Nephron (organoid): ENCODE measurements at regions not wholly inside any gene's neighbourhood (a gene's known extent, or its start where the extent isn't known, plus 50 kb on each side); places are given as distances from the start of the nearest gene placed in this dataset.

Experiments
- H3K27ac Mint-ChIP-seq, 3 experiments: 2 replicates each; pipeline ENCODE4 v1.8.0; 2020; ENCODE audit warnings: mixed read lengths in 3 of 3, mild to moderate bottlenecking in 2 of 3, moderate library complexity in 1 of 3
- H3K27me3 Mint-ChIP-seq: 2 replicates; pipeline ENCODE4 v1.8.0; 2021; ENCODE audit warnings: low read depth, mild to moderate bottlenecking, moderate library complexity, mixed read lengths
- H3K36me3 Mint-ChIP-seq: 2 replicates; pipeline ENCODE4 v1.8.0; 2020; ENCODE audit warnings: low read depth, mixed read lengths
- H3K4me1 Mint-ChIP-seq: 2 replicates; pipeline ENCODE4 v1.8.0; 2020; ENCODE audit warnings: mixed read lengths
- H3K4me3 Mint-ChIP-seq, 3 experiments: 2 replicates each; pipeline ENCODE4 v1.8.0; 2020; ENCODE audit warnings: mild to moderate bottlenecking in 3 of 3, mixed read lengths in 3 of 3, moderate library complexity in 2 of 3
- H3K9me3 Mint-ChIP-seq: 2 replicates; pipeline ENCODE4 v1.8.0; 2020; ENCODE audit warnings: mixed read lengths
- TF ChIP-seq, protein P1 (sequence below), 3 experiments: fragments of 200-600 bp; sonication (generic); IDR thresholded peaks; one replicate each; pipeline ENCODE4 v1.5.0; 2021; ENCODE audit warnings: antibody characterized with exemption in 3 of 3; ENCODE audit not compliant: unreplicated experiment in 3 of 3

DNA sequence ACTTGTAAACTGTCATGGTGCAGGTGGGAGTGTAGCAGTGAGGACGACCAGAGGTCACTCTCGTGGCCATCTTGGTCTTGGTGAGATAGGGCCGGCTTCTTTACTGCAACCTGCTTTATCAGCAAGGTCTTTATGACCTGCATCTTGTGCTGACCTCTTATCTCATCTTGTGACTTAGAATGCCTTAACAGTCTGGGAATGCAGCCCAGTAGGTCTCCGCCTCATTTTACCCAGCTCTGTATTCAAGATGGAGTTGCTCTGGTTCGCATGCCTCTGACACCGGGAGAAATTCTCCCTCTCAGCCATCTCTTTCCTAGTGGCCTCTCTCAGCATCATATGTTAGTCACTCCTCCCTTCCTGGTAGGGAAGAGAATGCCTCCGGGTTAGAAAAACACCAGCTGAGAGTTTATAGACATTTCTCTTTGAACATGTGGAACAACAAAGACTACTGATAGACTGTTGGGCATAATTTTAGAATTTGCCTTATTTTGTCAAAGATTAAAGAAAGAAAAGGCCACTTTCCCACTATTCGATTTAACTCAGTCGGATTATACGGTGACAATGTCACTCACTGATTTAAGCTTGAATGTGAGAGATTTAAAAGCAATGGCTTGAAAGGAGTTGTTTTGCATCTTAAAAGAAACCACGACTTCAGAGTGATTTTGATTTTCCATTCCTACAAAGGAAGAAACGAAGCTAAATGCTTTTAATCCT, 67.9 kb upstream of the SNX9 start:
- peaks cover 4% of the 10 kb centered on the region for H3K4me1 Mint-ChIP-seq
- H3K9me3 Mint-ChIP-seq, result peaks cover 7% of the 10 kb centered on the region
- no peak overlapping the region for H3K27ac Mint-ChIP-seq
- H3K36me3 Mint-ChIP-seq, result no peaks in the 10 kb centered on the region
- TF ChIP-seq, protein P1, sequence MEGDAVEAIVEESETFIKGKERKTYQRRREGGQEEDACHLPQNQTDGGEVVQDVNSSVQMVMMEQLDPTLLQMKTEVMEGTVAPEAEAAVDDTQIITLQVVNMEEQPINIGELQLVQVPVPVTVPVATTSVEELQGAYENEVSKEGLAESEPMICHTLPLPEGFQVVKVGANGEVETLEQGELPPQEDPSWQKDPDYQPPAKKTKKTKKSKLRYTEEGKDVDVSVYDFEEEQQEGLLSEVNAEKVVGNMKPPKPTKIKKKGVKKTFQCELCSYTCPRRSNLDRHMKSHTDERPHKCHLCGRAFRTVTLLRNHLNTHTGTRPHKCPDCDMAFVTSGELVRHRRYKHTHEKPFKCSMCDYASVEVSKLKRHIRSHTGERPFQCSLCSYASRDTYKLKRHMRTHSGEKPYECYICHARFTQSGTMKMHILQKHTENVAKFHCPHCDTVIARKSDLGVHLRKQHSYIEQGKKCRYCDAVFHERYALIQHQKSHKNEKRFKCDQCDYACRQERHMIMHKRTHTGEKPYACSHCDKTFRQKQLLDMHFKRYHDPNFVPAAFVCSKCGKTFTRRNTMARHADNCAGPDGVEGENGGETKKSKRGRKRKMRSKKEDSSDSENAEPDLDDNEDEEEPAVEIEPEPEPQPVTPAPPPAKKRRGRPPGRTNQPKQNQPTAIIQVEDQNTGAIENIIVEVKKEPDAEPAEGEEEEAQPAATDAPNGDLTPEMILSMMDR (IDR thresholded peaks at IDR 0.05; ENCODE audit: unreplicated experiment in 3 of 3), result no peak
- H3K4me3 Mint-ChIP-seq, result no peak overlapping the region
- H3K27me3 Mint-ChIP-seq, result peaks cover 15% of the 10 kb centered on the region

- TF ChIP-seq, protein P1 (IDR thresholded peaks at IDR 0.05; ENCODE audit: unreplicated experiment in 3 of 3), result no peak
- peaks cover 6% of the 10 kb centered on the region for H3K9me3 Mint-ChIP-seq
Observed at GRCh38 chr6:157755746-157756411, 67.2 kb upstream of the SNX9 start.

DNA sequence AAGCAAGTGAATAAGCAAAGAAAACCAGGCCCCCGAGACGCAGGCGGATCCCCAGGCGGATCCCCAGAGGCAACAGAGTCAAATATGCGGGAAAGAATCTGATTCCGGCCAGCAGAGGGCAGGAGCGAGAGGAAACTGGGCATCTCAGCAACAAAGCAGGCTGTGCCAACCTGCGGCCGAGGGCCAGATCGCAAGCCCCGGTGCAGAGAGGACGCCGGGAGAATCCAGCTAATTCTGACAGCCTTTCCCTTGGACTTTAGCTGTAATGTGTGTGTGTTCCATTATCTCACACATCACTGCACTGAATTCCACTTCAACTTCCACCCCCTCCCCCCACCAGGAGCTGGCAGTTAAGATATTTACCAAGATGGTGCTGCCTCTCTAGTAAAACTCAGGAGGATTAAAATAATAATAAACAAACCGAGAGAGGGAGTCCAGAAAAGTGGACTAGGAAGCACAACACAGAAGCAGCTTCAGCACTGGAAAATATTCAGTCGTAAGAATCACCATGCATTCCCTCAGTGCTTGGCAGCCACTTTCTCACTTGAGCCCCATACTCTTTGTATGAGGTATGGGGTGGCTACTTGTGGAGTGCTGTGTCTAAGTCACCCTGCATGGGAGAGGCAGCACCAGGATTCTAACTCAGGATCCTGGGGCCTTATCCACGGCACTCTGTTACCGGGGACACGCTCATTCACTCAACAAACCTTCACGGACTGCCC, 66.2 kb upstream of the SNX9 start:
- peak overlapping the region; percentile 69 to 84 (median 82) for H3K27ac Mint-ChIP-seq
- TF ChIP-seq, protein P1 (IDR thresholded peaks at IDR 0.05; ENCODE audit: unreplicated experiment in 3 of 3), result peak; percentile 69 to 81 (median 75)
- peaks cover 15% of the 10 kb centered on the region for H3K27me3 Mint-ChIP-seq
- H3K36me3 Mint-ChIP-seq, result no peaks in the 10 kb centered on the region
- no peak overlapping the region for H3K4me3 Mint-ChIP-seq
- H3K9me3 Mint-ChIP-seq, result no peaks in the 10 kb centered on the region
- peaks cover 18% of the 10 kb centered on the region for H3K4me1 Mint-ChIP-seq

More at GRCh38 chr6:157755746-157756411, 67.2 kb upstream of the SNX9 start:
- peaks cover 9% of the 10 kb centered on the region for H3K4me1 Mint-ChIP-seq
- H3K27ac Mint-ChIP-seq, result no peak overlapping the region
- peaks cover 15% of the 10 kb centered on the region for H3K27me3 Mint-ChIP-seq
- no peak overlapping the region for H3K4me3 Mint-ChIP-seq
- no peaks in the 10 kb centered on the region for H3K36me3 Mint-ChIP-seq

- TF ChIP-seq, protein P1 (IDR thresholded peaks at IDR 0.05; ENCODE audit: unreplicated experiment in 3 of 3), result no peak
- Mint-ChIP-seq H3K36me3 (no peaks in the 10 kb centered on the region), H3K4me1 (peaks cover 23% of the 10 kb centered on the region)
Observed at GRCh38 chr6:157757430-157758403, 65.3 kb upstream of the SNX9 start.

GRCh38 chr6:157758516-157759023, 64.5 kb upstream of the SNX9 start:
- H3K27me3 Mint-ChIP-seq, result peaks cover 15% of the 10 kb centered on the region
- TF ChIP-seq, protein P1 (IDR thresholded peaks at IDR 0.05; ENCODE audit: unreplicated experiment in 3 of 3), result no peak
- no peaks in the 10 kb centered on the region for H3K36me3 Mint-ChIP-seq
- no peaks in the 10 kb centered on the region for H3K9me3 Mint-ChIP-seq
- H3K27ac Mint-ChIP-seq, result peak overlapping the region in 2 of 3 experiments; percentile 1 to 51
- H3K4me3 Mint-ChIP-seq, result no peak overlapping the region
- peaks cover 25% of the 10 kb centered on the region for H3K4me1 Mint-ChIP-seq

More at GRCh38 chr6:157757430-157758403, 65.3 kb upstream of the SNX9 start:
- Mint-ChIP-seq H3K27me3 (peaks cover 15% of the 10 kb centered on the region), H3K27ac (peak overlapping the region; percentile 1 to 51 (median 15)), H3K9me3 (no peaks in the 10 kb centered on the region), H3K4me3 (no peak overlapping the region)
